ENCODE measurements at regions not wholly inside any gene's neighbourhood (a gene's known extent, or its start where the extent isn't known, plus 50 kb on each side); places are given as distances from the start of the nearest gene placed in this dataset.

DNA sequence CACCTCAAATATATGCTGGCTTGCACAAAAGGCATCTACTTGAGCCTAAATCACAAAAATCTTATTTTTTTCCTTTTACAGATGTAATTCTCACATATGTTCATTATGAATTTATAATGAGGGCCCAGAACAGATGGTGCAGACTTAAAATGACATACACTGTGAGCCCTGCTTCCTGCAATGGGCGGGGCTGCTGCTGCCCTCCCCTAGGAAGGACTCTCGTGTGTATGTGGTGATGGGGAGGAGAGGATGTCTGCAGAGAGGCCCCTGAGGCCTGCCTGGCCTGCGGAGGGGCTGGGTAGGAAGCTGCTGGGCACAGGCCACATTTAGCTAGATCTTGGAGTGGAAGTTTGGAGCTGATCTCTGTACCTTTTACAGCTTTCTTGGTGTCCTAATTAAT lies 233.4 kb upstream of the KIRREL3 start:
- no peak overlapping the region for H3K23ac ChIP-seq (ENCODE audit: low read depth, low read length)
- H3K18ac ChIP-seq (ENCODE audit: low read depth, low read length) = no peak overlapping the region
- no peak overlapping the region for H2AK9ac ChIP-seq (replicated peaks; ENCODE audit: low read depth, low read length, poor library complexity)
- H3K4ac ChIP-seq (ENCODE audit: low read depth, low read length) = no peak overlapping the region
- no peak for ATAC-seq (ENCODE audit: low read depth)
- H3K27ac ChIP-seq (ENCODE audit: insufficient read depth, low read length) = no peak overlapping the region
- dilution Hi-C loops (cut with HindIII; ENCODE audit: low sequenced_read_pairs, unreplicated experiment) = no loop called here
- H3K9me3 ChIP-seq (ENCODE audit: control insufficient read depth, insufficient read depth, low read length) = no peaks in the 10 kb centered on the region
- POLR2A ChIA-PET (ENCODE audit: unreplicated experiment) = no interaction called here
- H3K4me3 ChIP-seq (ENCODE audit: insufficient read depth, low read depth, low read length) = no peak overlapping the region
- no peaks in the 10 kb centered on the region for H3K79me1 ChIP-seq (ENCODE audit: low read depth in 1 of 2, low read length in 2 of 2)
- H3K27me3 ChIP-seq (ENCODE audit: control insufficient read depth, insufficient read depth, low read length) = 0 out of 2 replicates have a peak, but pooled peaks cover 1% of the 10 kb centered on the region
- no peak overlapping the region for H2BK5ac ChIP-seq (ENCODE audit: low read depth, low read length, poor library complexity, severe bottlenecking)
- no peak for DNase-seq
- no peaks in the 10 kb centered on the region for H3K9me1 ChIP-seq (ENCODE audit: insufficient read depth, low read length)
- no peaks in the 10 kb centered on the region for H3K4me1 ChIP-seq (ENCODE audit: control insufficient read depth, insufficient read depth, low read length)
- no peak overlapping the region for H2AK5ac ChIP-seq (ENCODE audit: low read depth, low read length)
- H3K56ac ChIP-seq (ENCODE audit: extremely low read depth, insufficient read depth, low read length) = no peak overlapping the region
- CTCF ChIA-PET = no interaction called here
- no peak overlapping the region for H3K4me2 ChIP-seq (ENCODE audit: low read depth, low read length)
- no peak overlapping the region for H2AFZ ChIP-seq (replicated peaks; ENCODE audit: low read length, poor library complexity)
- H4K91ac ChIP-seq (ENCODE audit: insufficient read depth, low read depth, low read length) = no peak overlapping the region
- no CpG with 5 or more reads among the region's 3 CpGs for WGBS, 2 experiments (ENCODE audit: extremely low coverage in 2 of 2, insufficient read length in 1 of 2)
- no peak overlapping the region for H2BK15ac ChIP-seq (ENCODE audit: low read depth, low read length)
- no peak overlapping the region for H4K5ac ChIP-seq (ENCODE audit: low read depth, low read length)
- no peak overlapping the region for H3K9ac ChIP-seq (ENCODE audit: low read depth, low read length)
- no TSS peak for BruUV-seq (replicated peaks)
- no peak overlapping the region for H2BK20ac ChIP-seq (ENCODE audit: low read depth, low read length)
- H4K8ac ChIP-seq (ENCODE audit: low read depth in 2 of 2, low read length in 2 of 2) = no peak overlapping the region
- H3K14ac ChIP-seq (replicated peaks; ENCODE audit: low read depth, low read length) = no peak overlapping the region
- TF ChIP-seq, protein P1, sequence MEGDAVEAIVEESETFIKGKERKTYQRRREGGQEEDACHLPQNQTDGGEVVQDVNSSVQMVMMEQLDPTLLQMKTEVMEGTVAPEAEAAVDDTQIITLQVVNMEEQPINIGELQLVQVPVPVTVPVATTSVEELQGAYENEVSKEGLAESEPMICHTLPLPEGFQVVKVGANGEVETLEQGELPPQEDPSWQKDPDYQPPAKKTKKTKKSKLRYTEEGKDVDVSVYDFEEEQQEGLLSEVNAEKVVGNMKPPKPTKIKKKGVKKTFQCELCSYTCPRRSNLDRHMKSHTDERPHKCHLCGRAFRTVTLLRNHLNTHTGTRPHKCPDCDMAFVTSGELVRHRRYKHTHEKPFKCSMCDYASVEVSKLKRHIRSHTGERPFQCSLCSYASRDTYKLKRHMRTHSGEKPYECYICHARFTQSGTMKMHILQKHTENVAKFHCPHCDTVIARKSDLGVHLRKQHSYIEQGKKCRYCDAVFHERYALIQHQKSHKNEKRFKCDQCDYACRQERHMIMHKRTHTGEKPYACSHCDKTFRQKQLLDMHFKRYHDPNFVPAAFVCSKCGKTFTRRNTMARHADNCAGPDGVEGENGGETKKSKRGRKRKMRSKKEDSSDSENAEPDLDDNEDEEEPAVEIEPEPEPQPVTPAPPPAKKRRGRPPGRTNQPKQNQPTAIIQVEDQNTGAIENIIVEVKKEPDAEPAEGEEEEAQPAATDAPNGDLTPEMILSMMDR (conservative IDR thresholded peaks at IDR 0.05; ENCODE audit: low read depth, low read length) = no peak
- TF ChIP-seq MXI1 (IDR thresholded peaks at IDR 0.05; ENCODE audit: borderline replicate concordance, low read depth, low read length) (no peak), MAZ (IDR thresholded peaks at IDR 0.05; ENCODE audit: borderline replicate concordance, low read depth, low read length) (no peak), FOS (IDR thresholded peaks at IDR 0.05; ENCODE audit: low read depth, low read length) (no peak), CEBPB (IDR thresholded peaks at IDR 0.05; ENCODE audit: low read depth, low read length) (no peak), RAD21 (IDR thresholded peaks at IDR 0.05; ENCODE audit: low read length) (no peak), MAFK (IDR thresholded peaks at IDR 0.05; ENCODE audit: low read depth, low read length) (no peak), CHD1 (IDR thresholded peaks at IDR 0.05; ENCODE audit: low read depth, low read length) (no peak), RFX5 (IDR thresholded peaks at IDR 0.05; ENCODE audit: low read depth, low read length) (no peak)
- TF ChIP-seq, protein P2, sequence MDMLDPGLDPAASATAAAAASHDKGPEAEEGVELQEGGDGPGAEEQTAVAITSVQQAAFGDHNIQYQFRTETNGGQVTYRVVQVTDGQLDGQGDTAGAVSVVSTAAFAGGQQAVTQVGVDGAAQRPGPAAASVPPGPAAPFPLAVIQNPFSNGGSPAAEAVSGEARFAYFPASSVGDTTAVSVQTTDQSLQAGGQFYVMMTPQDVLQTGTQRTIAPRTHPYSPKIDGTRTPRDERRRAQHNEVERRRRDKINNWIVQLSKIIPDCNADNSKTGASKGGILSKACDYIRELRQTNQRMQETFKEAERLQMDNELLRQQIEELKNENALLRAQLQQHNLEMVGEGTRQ (IDR thresholded peaks at IDR 0.05; ENCODE audit: low read depth, low read length) = no peak
- no peak overlapping the region for H2BK120ac ChIP-seq (ENCODE audit: low read depth, low read length)
- intact Hi-C loops (cut with micrococcal nuclease) = no loop called here
- in situ Hi-C loops (cut with MboI; ENCODE audit: low sequenced_read_pairs) = no loop called here
- no peaks in the 10 kb centered on the region for H3K36me3 ChIP-seq (ENCODE audit: control insufficient read depth, insufficient read depth, low read length)
- no peaks in the 10 kb centered on the region for H4K20me1 ChIP-seq (ENCODE audit: insufficient read depth, low read length)
